BE2C (cell line): ENCODE measurements at regions not wholly inside any gene's neighbourhood (a gene's known extent, or its start where the extent isn't known, plus 50 kb on each side); places are given as distances from the start of the nearest gene placed in this dataset.

Experiments
- DNase-seq: peaks from one replicate; pipeline ENCODE4 v3.0.0-alpha.2; 2020
- H3K27me3 ChIP-seq: fragments of 250-450 bp; sonication (Bioruptor Pico); 2 replicates; pipeline ENCODE4 v1.5.1; 2020; ENCODE audit warnings: mild to moderate bottlenecking
- H3K36me3 ChIP-seq: fragments of 250-450 bp; sonication (Bioruptor Pico); 2 replicates; pipeline ENCODE4 v1.5.1; 2020; ENCODE audit warnings: mild to moderate bottlenecking
- H3K4me1 ChIP-seq: fragments of 250-450 bp; sonication (Bioruptor Pico); 2 replicates; pipeline ENCODE4 v1.5.1; 2020
- H3K4me3 ChIP-seq: 2 replicates; pipeline ENCODE4 v1.5.1; 2011; ENCODE audit warnings: low read depth, low read length
- H3K9me3 ChIP-seq: fragments of 250-450 bp; sonication (Bioruptor Pico); 2 replicates; pipeline ENCODE4 v1.5.1; 2020
- TF ChIP-seq, protein P1 (sequence below): IDR thresholded peaks from 2 replicates; pipeline ENCODE4 v1.5.1; 2012; ENCODE audit warnings: mild to moderate bottlenecking, low read depth, low read length

DNA sequence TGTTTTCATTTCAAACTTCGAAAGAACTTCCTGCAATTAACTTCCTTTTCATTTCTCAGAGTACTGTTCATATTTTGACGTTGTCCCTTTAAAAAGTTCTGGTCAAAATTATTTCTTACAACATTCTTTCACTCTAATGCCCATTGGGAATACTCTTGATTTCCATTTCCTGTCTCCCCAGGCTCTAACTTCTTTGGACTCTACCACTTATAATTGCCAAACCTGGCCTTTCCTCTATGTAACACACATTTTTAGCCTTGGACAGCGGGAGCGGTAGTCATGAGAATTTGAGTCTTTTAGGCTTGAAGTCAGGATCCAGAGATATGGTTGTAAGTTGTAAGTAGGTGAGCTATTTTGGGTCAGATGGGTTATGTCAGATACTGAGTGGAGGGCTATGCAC, 163.5 kb upstream of the SPRY2 start:
- DNase-seq, result no peak
- Histone ChIP-seq H3K36me3 (no peaks in the 10 kb centered on the region), H3K4me3 (no peak overlapping the region), H3K9me3 (no peaks in the 10 kb centered on the region), H3K27me3 (no peaks in the 10 kb centered on the region), H3K4me1 (no peaks in the 10 kb centered on the region)
- TF ChIP-seq, protein P1, sequence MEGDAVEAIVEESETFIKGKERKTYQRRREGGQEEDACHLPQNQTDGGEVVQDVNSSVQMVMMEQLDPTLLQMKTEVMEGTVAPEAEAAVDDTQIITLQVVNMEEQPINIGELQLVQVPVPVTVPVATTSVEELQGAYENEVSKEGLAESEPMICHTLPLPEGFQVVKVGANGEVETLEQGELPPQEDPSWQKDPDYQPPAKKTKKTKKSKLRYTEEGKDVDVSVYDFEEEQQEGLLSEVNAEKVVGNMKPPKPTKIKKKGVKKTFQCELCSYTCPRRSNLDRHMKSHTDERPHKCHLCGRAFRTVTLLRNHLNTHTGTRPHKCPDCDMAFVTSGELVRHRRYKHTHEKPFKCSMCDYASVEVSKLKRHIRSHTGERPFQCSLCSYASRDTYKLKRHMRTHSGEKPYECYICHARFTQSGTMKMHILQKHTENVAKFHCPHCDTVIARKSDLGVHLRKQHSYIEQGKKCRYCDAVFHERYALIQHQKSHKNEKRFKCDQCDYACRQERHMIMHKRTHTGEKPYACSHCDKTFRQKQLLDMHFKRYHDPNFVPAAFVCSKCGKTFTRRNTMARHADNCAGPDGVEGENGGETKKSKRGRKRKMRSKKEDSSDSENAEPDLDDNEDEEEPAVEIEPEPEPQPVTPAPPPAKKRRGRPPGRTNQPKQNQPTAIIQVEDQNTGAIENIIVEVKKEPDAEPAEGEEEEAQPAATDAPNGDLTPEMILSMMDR, result no peak

DNA sequence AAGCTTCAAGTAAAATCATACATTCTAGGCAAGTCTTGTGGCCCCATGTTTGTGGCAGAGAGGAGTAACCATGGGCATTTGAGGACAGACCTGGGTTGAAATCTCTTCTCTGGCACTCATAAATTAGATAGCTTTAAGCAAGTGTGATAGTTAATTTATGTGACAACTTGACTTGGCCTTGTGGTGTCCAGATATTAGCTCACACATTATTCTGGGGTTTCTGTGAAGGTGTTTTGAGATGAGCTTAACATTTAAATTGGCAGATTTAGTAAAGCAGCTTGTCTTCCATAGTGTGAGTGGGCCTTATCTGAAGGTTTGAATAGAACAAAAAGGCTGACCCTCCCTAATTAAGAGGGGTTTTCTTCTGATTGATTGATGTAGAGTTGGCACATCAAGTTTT, 161.4 kb upstream of the SPRY2 start:
- Histone ChIP-seq H3K4me1 (peaks cover 12% of the 10 kb centered on the region), H3K36me3 (no peaks in the 10 kb centered on the region), H3K9me3 (no peaks in the 10 kb centered on the region), H3K27me3 (no peaks in the 10 kb centered on the region), H3K4me3 (no peak overlapping the region)
- TF ChIP-seq, protein P1, result no peak
- DNase-seq, result no peak

DNA sequence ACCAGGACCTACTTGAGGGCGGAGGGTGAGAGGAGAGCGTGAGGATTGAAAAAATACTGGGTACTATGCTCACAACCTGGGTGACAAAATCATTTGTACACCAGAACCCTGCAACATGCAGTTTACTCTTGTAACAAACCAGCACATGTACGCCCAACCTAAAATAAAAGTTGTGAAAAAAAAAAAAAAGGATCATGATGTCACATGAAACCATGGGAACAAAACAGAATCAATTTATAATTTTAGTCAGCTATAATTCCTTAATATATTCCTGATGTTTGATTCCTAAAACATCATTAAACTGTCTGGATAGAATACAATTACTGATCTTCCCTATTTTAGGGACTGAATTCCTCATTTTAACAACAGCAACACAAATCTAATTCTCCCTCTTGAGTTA, 160.6 kb upstream of the SPRY2 start:
- DNase-seq, result no peak
- no peaks in the 10 kb centered on the region for H3K9me3 ChIP-seq
- H3K4me1 ChIP-seq, result peaks cover 17% of the 10 kb centered on the region
- H3K27me3 ChIP-seq, result no peaks in the 10 kb centered on the region
- H3K4me3 ChIP-seq, result no peak overlapping the region
- TF ChIP-seq, protein P1, result no peak
- no peaks in the 10 kb centered on the region for H3K36me3 ChIP-seq

DNA sequence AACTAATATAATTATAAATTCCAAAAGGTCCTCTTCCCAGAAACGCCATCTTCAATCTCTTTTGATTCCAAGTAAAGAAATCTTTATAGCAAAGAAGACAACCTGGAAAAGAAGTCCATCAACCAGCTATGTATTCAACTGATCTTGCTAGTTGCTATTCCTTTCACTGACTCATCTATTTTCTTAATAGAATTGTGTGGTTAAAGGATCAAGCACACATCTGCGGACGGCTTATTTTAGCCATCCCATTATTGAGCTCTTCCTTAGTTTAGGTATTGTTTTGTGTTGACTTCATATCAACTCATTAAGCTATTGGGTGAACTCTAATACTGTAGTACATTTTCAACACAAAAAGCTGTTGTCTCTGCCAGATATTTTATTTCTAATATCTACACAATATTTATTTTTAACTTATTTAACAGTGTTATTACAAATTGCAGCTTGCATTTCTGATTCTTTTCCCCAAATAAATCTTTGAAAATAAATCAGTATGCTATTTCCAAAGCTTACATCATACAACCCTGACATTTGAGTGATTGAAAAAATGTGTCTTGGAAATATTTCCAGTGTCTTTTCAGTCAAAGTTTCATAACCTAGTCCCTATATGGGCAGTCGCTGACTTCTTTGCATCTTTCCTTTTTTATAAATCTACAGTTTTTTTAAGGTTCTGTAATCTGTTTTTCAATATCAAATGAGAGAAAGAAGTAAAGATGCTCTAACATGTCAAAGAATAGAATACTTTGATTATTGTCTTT, 158.8 kb upstream of the SPRY2 start:
- no peaks in the 10 kb centered on the region for H3K27me3 ChIP-seq
- no peaks in the 10 kb centered on the region for H3K9me3 ChIP-seq
- no peak for DNase-seq
- H3K36me3 ChIP-seq, result no peaks in the 10 kb centered on the region
- peaks cover 25% of the 10 kb centered on the region for H3K4me1 ChIP-seq
- no peak overlapping the region for H3K4me3 ChIP-seq
- TF ChIP-seq, protein P1, result no peak

DNA sequence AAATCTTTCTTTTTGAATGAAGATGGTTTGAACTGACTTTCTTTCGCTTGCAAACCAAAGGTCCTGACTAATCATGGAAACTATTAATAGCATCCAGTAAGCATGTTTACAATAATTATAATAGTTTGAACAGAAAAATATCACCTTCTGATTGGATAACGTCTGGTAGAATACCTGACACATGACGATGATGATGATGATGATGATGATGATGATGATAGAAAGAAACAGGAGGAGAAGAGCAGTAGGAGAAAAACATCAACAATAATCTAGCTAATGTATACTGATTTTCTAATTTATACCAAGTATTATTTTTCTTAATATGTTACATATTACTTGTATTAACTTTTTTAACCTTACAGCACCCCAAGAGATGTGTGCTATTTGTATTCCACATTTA, 157.5 kb upstream of the SPRY2 start:
- H3K36me3 ChIP-seq, result no peaks in the 10 kb centered on the region
- H3K27me3 ChIP-seq, result no peaks in the 10 kb centered on the region
- TF ChIP-seq, protein P1, result no peak
- no peak for DNase-seq
- H3K4me3 ChIP-seq, result no peak overlapping the region
- peaks cover 25% of the 10 kb centered on the region for H3K4me1 ChIP-seq
- H3K9me3 ChIP-seq, result no peaks in the 10 kb centered on the region

DNA sequence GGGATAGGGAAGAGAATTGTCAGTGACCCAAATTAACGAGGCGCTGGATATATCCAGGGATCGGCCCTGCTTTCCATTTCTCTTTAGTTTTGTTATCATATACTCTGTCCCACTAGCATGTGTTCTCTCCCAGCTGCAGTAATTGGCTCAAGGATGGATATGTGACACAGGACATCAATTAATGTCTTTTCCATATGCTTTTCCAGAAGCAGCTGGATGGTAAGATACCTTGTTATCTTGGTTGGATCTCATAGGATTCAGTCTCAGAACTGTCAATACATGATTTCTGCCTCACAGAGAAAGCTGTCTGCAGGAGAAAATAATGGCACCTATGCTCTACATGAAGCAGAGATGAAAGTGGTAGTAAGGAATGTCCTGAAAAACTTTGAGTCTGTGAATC, 157.1 kb upstream of the SPRY2 start:
- no peak for DNase-seq
- H3K36me3 ChIP-seq, result no peaks in the 10 kb centered on the region

More for the DNA sequence above, 157.1 kb upstream of the SPRY2 start:
- no peak overlapping the region for H3K4me3 ChIP-seq
- peaks cover 25% of the 10 kb centered on the region for H3K4me1 ChIP-seq
- TF ChIP-seq, protein P1, result no peak
- no peaks in the 10 kb centered on the region for H3K9me3 ChIP-seq
- H3K27me3 ChIP-seq, result no peaks in the 10 kb centered on the region
